ENCODE measurements at regions not wholly inside any gene's neighbourhood (a gene's known extent, or its start where the extent isn't known, plus 50 kb on each side); places are given as distances from the start of the nearest gene placed in this dataset.

GRCh38 chr10:124198125-124198501, 104.7 kb upstream of the CHST15 start:
- no peak for TF ChIP-seq CTCF (IDR thresholded peaks at IDR 0.05)
- no peak for TF ChIP-seq POLR2AphosphoS5 (IDR thresholded peaks at IDR 0.05)

Data from suprapubic skin (tissue), 3 donors.